T-helper 2 cell treated with Interferon-gamma antibody and Interleukin-4, amounts not matched to agents 5 μg/mL and 100 μg/mL, for 36 hours (primary cell): ENCODE measurements at regions not wholly inside any gene's neighbourhood (a gene's known extent, or its start where the extent isn't known, plus 50 kb on each side); places are given as distances from the start of the nearest gene placed in this dataset.

Experiments used
- DNase-seq: peaks from one replicate; pipeline ENCODE4 v3.0.0; 2021; ENCODE audit warnings: low spot score
- H3K27ac Mint-ChIP-seq: one replicate; pipeline ENCODE4 v1.8.0; 2021; ENCODE audit warnings: mild to moderate bottlenecking, mixed read lengths
- H3K27me3 Mint-ChIP-seq: one replicate; pipeline ENCODE4 v1.8.0; 2021; ENCODE audit warnings: low read depth, mixed read lengths
- H3K36me3 Mint-ChIP-seq: one replicate; pipeline ENCODE4 v1.8.0; 2021; ENCODE audit warnings: low read depth, mixed read lengths
- H3K4me1 Mint-ChIP-seq: one replicate; pipeline ENCODE4 v1.8.0; 2021; ENCODE audit warnings: low read depth, mixed read lengths
- H3K4me3 Mint-ChIP-seq: one replicate; pipeline ENCODE4 v1.8.0; 2022; ENCODE audit warnings: mild to moderate bottlenecking, moderate library complexity, mixed read lengths
- H3K9me3 Mint-ChIP-seq: one replicate; pipeline ENCODE4 v1.8.0; 2021; ENCODE audit warnings: mixed read lengths

GRCh38 chr5:154132718-154133307 lies 57.7 kb upstream of the GALNT10 start:
- no peak overlapping the region for H3K27ac Mint-ChIP-seq
- H3K36me3 Mint-ChIP-seq, result no peaks in the 10 kb centered on the region
- no peaks in the 10 kb centered on the region for H3K9me3 Mint-ChIP-seq
- DNase-seq, result no peak
- H3K27me3 Mint-ChIP-seq, result peaks cover 35% of the 10 kb centered on the region
- H3K4me1 Mint-ChIP-seq, result no peaks in the 10 kb centered on the region
- H3K4me3 Mint-ChIP-seq, result no peak overlapping the region

GRCh38 chr5:154133591-154133990 lies 56.9 kb upstream of the GALNT10 start:
- peaks cover 30% of the 10 kb centered on the region for H3K27me3 Mint-ChIP-seq
- H3K9me3 Mint-ChIP-seq, result no peaks in the 10 kb centered on the region

GRCh38 chr5:154134499-154134898 lies 56.0 kb upstream of the GALNT10 start:
- H3K4me3 Mint-ChIP-seq, result no peak overlapping the region
- no peak for DNase-seq
- H3K4me1 Mint-ChIP-seq, result no peaks in the 10 kb centered on the region
- H3K36me3 Mint-ChIP-seq, result no peaks in the 10 kb centered on the region
- H3K27me3 Mint-ChIP-seq, result peaks cover 29% of the 10 kb centered on the region
- no peak overlapping the region for H3K27ac Mint-ChIP-seq
- H3K9me3 Mint-ChIP-seq, result no peaks in the 10 kb centered on the region

More at GRCh38 chr5:154133591-154133990, 56.9 kb upstream of the GALNT10 start:
- H3K27ac Mint-ChIP-seq, result no peak overlapping the region
- no peaks in the 10 kb centered on the region for H3K36me3 Mint-ChIP-seq
- no peak overlapping the region for H3K4me3 Mint-ChIP-seq
- no peak for DNase-seq
- no peaks in the 10 kb centered on the region for H3K4me1 Mint-ChIP-seq

GRCh38 chr5:154135125-154135817 lies 55.3 kb upstream of the GALNT10 start:
- Mint-ChIP-seq H3K9me3 (no peaks in the 10 kb centered on the region), H3K27me3 (peaks cover 21% of the 10 kb centered on the region), H3K36me3 (no peaks in the 10 kb centered on the region), H3K4me1 (no peaks in the 10 kb centered on the region), H3K4me3 (no peak overlapping the region), H3K27ac (no peak overlapping the region)
- no peak for DNase-seq

- Mint-ChIP-seq H3K4me1 (no peaks in the 10 kb centered on the region), H3K36me3 (no peaks in the 10 kb centered on the region), H3K4me3 (no peak overlapping the region), H3K9me3 (no peaks in the 10 kb centered on the region), H3K27me3 (peaks cover 21% of the 10 kb centered on the region), H3K27ac (no peak overlapping the region)
- DNase-seq, result no peak
Measured at GRCh38 chr5:154136141-154136540, 54.4 kb upstream of the GALNT10 start.

- H3K27ac Mint-ChIP-seq, result no peak overlapping the region
- no peak for DNase-seq
- H3K27me3 Mint-ChIP-seq, result peaks cover 5% of the 10 kb centered on the region
- H3K4me1 Mint-ChIP-seq, result no peaks in the 10 kb centered on the region
- no peak overlapping the region for H3K4me3 Mint-ChIP-seq
- no peaks in the 10 kb centered on the region for H3K36me3 Mint-ChIP-seq
- H3K9me3 Mint-ChIP-seq, result no peaks in the 10 kb centered on the region
Measured at GRCh38 chr5:154138701-154139100, 51.8 kb upstream of the GALNT10 start.

GRCh38 chr5:154140381-154140780 lies 50.2 kb upstream of the GALNT10 start:
- no peak for DNase-seq
- Mint-ChIP-seq H3K9me3 (no peaks in the 10 kb centered on the region), H3K27ac (no peak overlapping the region), H3K27me3 (peaks cover 5% of the 10 kb centered on the region), H3K4me1 (no peaks in the 10 kb centered on the region), H3K4me3 (no peak overlapping the region), H3K36me3 (no peaks in the 10 kb centered on the region)
